ENCODE measurements at regions not wholly inside any gene's neighbourhood (a gene's known extent, or its start where the extent isn't known, plus 50 kb on each side); places are given as distances from the start of the nearest gene placed in this dataset.

- H3K4me3 ChIP-seq: no peak overlapping the region
- H3K27ac ChIP-seq: no peak overlapping the region
- DNase-seq (ENCODE audit: low spot score): no peak
- TF ChIP-seq CTCF (IDR thresholded peaks at IDR 0.05): no peak
Observed at GRCh38 chr6:139939189-139939979, 564.9 kb upstream of the CITED2 start.

- Histone ChIP-seq H3K27ac (no peak overlapping the region), H3K4me3 (no peak overlapping the region)
- TF ChIP-seq CTCF (IDR thresholded peaks at IDR 0.05): no peak
- no peak for DNase-seq (ENCODE audit: low spot score)
Observed at GRCh38 chr6:139932671-139933070, 558.2 kb upstream of the CITED2 start.

- Histone ChIP-seq H3K27ac (no peak overlapping the region), H3K4me3 (no peak overlapping the region)
- TF ChIP-seq CTCF (IDR thresholded peaks at IDR 0.05): no peak
- no peak for DNase-seq (ENCODE audit: low spot score)
Observed at GRCh38 chr6:139931747-139932146, 557.3 kb upstream of the CITED2 start.

GRCh38 chr6:139927742-139928305 is 553.4 kb upstream of the CITED2 start:
- Histone ChIP-seq H3K27ac (no peak overlapping the region), H3K4me3 (no peak overlapping the region)
- DNase-seq (ENCODE audit: low spot score): no peak
- TF ChIP-seq CTCF (IDR thresholded peaks at IDR 0.05): no peak

- TF ChIP-seq CTCF (IDR thresholded peaks at IDR 0.05): no peak
- no peak for DNase-seq (ENCODE audit: low spot score)
- Histone ChIP-seq H3K4me3 (no peak overlapping the region), H3K27ac (no peak overlapping the region)
Observed at GRCh38 chr6:139927236-139927635, 552.8 kb upstream of the CITED2 start.

GRCh38 chr6:139926711-139927110 is 552.3 kb upstream of the CITED2 start:
- no peak for TF ChIP-seq CTCF (IDR thresholded peaks at IDR 0.05)
- H3K4me3 ChIP-seq: no peak overlapping the region
- H3K27ac ChIP-seq: peak overlapping the region in 1 of 2 donors; percentile 59
- no peak for DNase-seq (ENCODE audit: low spot score)

Measured in coronary artery (tissue), 2 donors.